ENCODE measurements at regions not wholly inside any gene's neighbourhood (a gene's known extent, or its start where the extent isn't known, plus 50 kb on each side); places are given as distances from the start of the nearest gene placed in this dataset.

GRCh38 chr3:74004386-74004785 lies 379.6 kb upstream of the PDZRN3 start (continued):
- no peak for TF ChIP-seq ZNF512 (CRISPR knock-in tag; IDR thresholded peaks at IDR 0.05; ENCODE audit: borderline replicate concordance)

- no peak overlapping the region for H3K4me3 Mint-ChIP-seq
- H3K4me1 Mint-ChIP-seq, result no peaks in the 10 kb centered on the region
- no peak for ATAC-seq
- no peaks in the 10 kb centered on the region for H3K36me3 Mint-ChIP-seq
- ChIA-PET CTCF (no interaction called here), POLR2A (no interaction called here)
- no peaks in the 10 kb centered on the region for H3K27me3 Mint-ChIP-seq (ENCODE audit: low read depth)
- no peak for DNase-seq (ENCODE audit: low spot score)
- peaks cover under 1% of the 10 kb centered on the region; the same call in 1 of the 2 replicates for H3K9me3 Mint-ChIP-seq
- no peak overlapping the region for H3K27ac Mint-ChIP-seq
- TF ChIP-seq ZNF425 (CRISPR knock-in tag; conservative IDR thresholded peaks at IDR 0.05) (no peak), IRF1 (CRISPR knock-in tag; IDR thresholded peaks at IDR 0.05) (no peak), MAX (CRISPR knock-in tag; IDR thresholded peaks at IDR 0.05) (no peak), NR3C1 (CRISPR knock-in tag; conservative IDR thresholded peaks at IDR 0.05; ENCODE audit: low read depth) (no peak), RELA (CRISPR knock-in tag; IDR thresholded peaks at IDR 0.05; ENCODE audit: borderline replicate concordance) (no peak), CTCF (IDR thresholded peaks at IDR 0.05) (no peak), PRRX2 (CRISPR knock-in tag; IDR thresholded peaks at IDR 0.05) (no peak), CBFB (CRISPR knock-in tag; IDR thresholded peaks at IDR 0.05; ENCODE audit: low read depth) (no peak), HMGXB4 (CRISPR knock-in tag; IDR thresholded peaks at IDR 0.05) (no peak), E2F4 (CRISPR knock-in tag; IDR thresholded peaks at IDR 0.05; ENCODE audit: borderline replicate concordance, low read depth) (no peak), ZNF232 (CRISPR knock-in tag; IDR thresholded peaks at IDR 0.05) (no peak), ARID4B (CRISPR knock-in tag; IDR thresholded peaks at IDR 0.05; ENCODE audit: borderline replicate concordance) (no peak), GABPB1 (CRISPR knock-in tag; IDR thresholded peaks at IDR 0.05) (no peak), ZNF532 (CRISPR knock-in tag; IDR thresholded peaks at IDR 0.05; ENCODE audit: borderline replicate concordance) (no peak)
These were observed 379.0 kb upstream of the PDZRN3 start for GRCh38 chr3:74003734-74004133.
